ENCODE measurements at regions not wholly inside any gene's neighbourhood (a gene's known extent, or its start where the extent isn't known, plus 50 kb on each side); places are given as distances from the start of the nearest gene placed in this dataset.

DNA sequence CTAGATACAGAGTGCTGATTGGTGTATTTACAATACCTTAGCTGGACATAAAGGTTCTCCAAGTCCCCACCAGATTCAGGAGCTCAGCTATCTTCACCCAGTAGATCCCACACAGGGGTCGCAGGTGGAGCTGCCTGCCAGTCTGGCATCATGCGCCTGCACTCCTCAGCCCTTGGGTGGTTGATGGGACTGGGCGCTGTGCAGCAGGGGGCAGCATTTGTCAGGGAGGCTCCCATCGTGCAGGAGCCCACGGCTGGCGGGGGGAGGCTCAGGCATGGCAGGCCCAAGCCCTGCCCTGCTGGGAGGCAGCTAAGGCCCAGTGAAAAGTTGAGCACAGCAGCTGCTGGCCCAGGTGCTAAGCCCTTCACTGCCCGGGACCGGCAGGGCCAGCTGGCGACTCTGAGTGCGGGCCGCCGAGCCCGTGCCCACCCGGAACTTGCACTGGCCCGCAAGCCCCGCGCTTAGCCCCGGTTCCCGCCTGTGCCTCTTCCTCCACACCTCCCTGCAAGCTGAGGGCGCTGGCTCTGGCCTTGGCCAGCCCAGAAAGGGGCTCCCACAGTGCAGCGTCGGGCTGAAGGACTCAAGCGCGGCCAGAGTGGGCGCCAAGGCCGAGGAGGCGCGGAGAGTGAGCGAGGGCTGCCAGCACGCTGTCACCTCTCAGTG, 314.1 kb upstream of the ATP10B start:
- H3K9me3 ChIP-seq (replicated peaks; ENCODE audit: control insufficient read depth, insufficient read depth, low read length) = no peaks in the 10 kb centered on the region
- no peak overlapping the region for H2AFZ ChIP-seq (ENCODE audit: control insufficient read depth, low read depth, low read length)
- SMC1A ChIA-PET (ENCODE audit: uncharacterized antibody, unreplicated experiment) = no interaction called here
- DNase-seq (ENCODE audit: low read depth, low spot score) (no peak), FAIRE-seq (no peak), ATAC-seq (no peak)
- H3K4me3 ChIP-seq = no peak overlapping the region
- H3K27me3 ChIP-seq (replicated peaks in 1 of 2; ENCODE audit: control insufficient read depth in 2 of 2, insufficient read depth in 2 of 2, low read length in 1 of 2) = no peaks in the 10 kb centered on the region
- H3K9ac ChIP-seq (ENCODE audit: control insufficient read depth, insufficient read depth, low read length) = no peak overlapping the region
- no TSS peak for BruUV-seq (replicated peaks)
- POLR2A ChIA-PET = no interaction called here
- TF ChIP-seq FOXM1 (IDR thresholded peaks at IDR 0.05; ENCODE audit: low read depth, low read length) (no peak), HDGF (IDR thresholded peaks at IDR 0.05) (no peak), REST (IDR thresholded peaks at IDR 0.05; ENCODE audit: low read depth, low read length) (no peak), HCFC1 (IDR thresholded peaks at IDR 0.05; ENCODE audit: low read length) (no peak), ZNF24 (IDR thresholded peaks at IDR 0.05) (no peak), TAF1 (IDR thresholded peaks at IDR 0.05; ENCODE audit: borderline replicate concordance, low read depth, low read length) (no peak), RUNX3 (IDR thresholded peaks at IDR 0.05; ENCODE audit: low read length) (no peak), CHD2 (IDR thresholded peaks at IDR 0.05; ENCODE audit: borderline replicate concordance, low read depth, low read length) (no peak)
- TF ChIP-seq, protein P1, sequence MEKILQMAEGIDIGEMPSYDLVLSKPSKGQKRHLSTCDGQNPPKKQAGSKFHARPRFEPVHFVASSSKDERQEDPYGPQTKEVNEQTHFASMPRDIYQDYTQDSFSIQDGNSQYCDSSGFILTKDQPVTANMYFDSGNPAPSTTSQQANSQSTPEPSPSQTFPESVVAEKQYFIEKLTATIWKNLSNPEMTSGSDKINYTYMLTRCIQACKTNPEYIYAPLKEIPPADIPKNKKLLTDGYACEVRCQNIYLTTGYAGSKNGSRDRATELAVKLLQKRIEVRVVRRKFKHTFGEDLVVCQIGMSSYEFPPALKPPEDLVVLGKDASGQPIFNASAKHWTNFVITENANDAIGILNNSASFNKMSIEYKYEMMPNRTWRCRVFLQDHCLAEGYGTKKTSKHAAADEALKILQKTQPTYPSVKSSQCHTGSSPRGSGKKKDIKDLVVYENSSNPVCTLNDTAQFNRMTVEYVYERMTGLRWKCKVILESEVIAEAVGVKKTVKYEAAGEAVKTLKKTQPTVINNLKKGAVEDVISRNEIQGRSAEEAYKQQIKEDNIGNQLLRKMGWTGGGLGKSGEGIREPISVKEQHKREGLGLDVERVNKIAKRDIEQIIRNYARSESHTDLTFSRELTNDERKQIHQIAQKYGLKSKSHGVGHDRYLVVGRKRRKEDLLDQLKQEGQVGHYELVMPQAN (conservative IDR thresholded peaks at IDR 0.05) = no peak
- H3K27ac ChIP-seq (ENCODE audit: control insufficient read depth, insufficient read depth) = no peak overlapping the region
- 68% methylated on average over 30 of the region's 30 CpGs for WGBS (ENCODE audit: insufficient coverage, insufficient replicate concordance, low lambda C conversion rate, missing lambda C conversion rate)
- no peaks in the 10 kb centered on the region for H3K36me3 ChIP-seq (ENCODE audit: control insufficient read depth in 2 of 2, insufficient read depth in 2 of 2, low read length in 1 of 2)
- intact Hi-C loops (cut with micrococcal nuclease; ENCODE audit: unreplicated experiment) = no loop called here
- no peaks in the 10 kb centered on the region for H3K4me1 ChIP-seq (ENCODE audit: control insufficient read depth, insufficient read depth, low read length)
- RAD21 ChIA-PET (ENCODE audit: unreplicated experiment) = no interaction called here
- H3K4me2 ChIP-seq (ENCODE audit: control insufficient read depth, insufficient read depth) = no peak overlapping the region
- CTCF ChIA-PET = no interaction called here
- no peaks in the 10 kb centered on the region for H3K79me2 ChIP-seq (ENCODE audit: control insufficient read depth, insufficient read depth, low read length)
- H4K20me1 ChIP-seq (ENCODE audit: control insufficient read depth, insufficient read depth) = no peaks in the 10 kb centered on the region
- in situ Hi-C loops (cut with MboI) = no loop called here

All from GM12878 (cell line).